ENCODE measurements at regions not wholly inside any gene's neighbourhood (a gene's known extent, or its start where the extent isn't known, plus 50 kb on each side); places are given as distances from the start of the nearest gene placed in this dataset.

- no peaks in the 10 kb centered on the region for H3K4me1 ChIP-seq
- 73% methylated on average over 15 of the region's 15 CpGs for WGBS
- no peak overlapping the region for H3K4me3 ChIP-seq
- H3K9me3 ChIP-seq: no peaks in the 10 kb centered on the region
- no peak overlapping the region for H3K27ac ChIP-seq
- H3K36me3 ChIP-seq: no peaks in the 10 kb centered on the region
- H3K27me3 ChIP-seq: peaks cover 15% of the 10 kb centered on the region
- TF ChIP-seq EP300 (IDR thresholded peaks at IDR 0.05) (no peak), CTCF (IDR thresholded peaks at IDR 0.05) (no peak), POLR2AphosphoS5 (IDR thresholded peaks at IDR 0.05) (no peak), POLR2A (IDR thresholded peaks at IDR 0.05) (no peak)
- no peak for DNase-seq (ENCODE audit: low spot score in 2 of 2)
Observed at GRCh38 chr11:116052603-116053547, 548.7 kb upstream of the CADM1 start.

GRCh38 chr11:116051494-116051893 lies 547.3 kb upstream of the CADM1 start:
- no peaks in the 10 kb centered on the region for H3K36me3 ChIP-seq
- no peak overlapping the region for H3K27ac ChIP-seq
- no peaks in the 10 kb centered on the region for H3K4me1 ChIP-seq
- 80% methylated on average over 7 of the region's 7 CpGs for WGBS
- peaks cover 15% of the 10 kb centered on the region for H3K27me3 ChIP-seq
- TF ChIP-seq CTCF (IDR thresholded peaks at IDR 0.05) (no peak), EP300 (IDR thresholded peaks at IDR 0.05) (no peak), POLR2A (IDR thresholded peaks at IDR 0.05) (no peak), POLR2AphosphoS5 (IDR thresholded peaks at IDR 0.05) (no peak)
- H3K9me3 ChIP-seq: no peaks in the 10 kb centered on the region
- no peak for DNase-seq (ENCODE audit: low spot score in 2 of 2)
- no peak overlapping the region for H3K4me3 ChIP-seq

GRCh38 chr11:116049383-116049782 lies 545.2 kb upstream of the CADM1 start:
- no peaks in the 10 kb centered on the region for H3K36me3 ChIP-seq
- H3K9me3 ChIP-seq: no peaks in the 10 kb centered on the region
- H3K27me3 ChIP-seq: peaks cover 15% of the 10 kb centered on the region
- DNase-seq (ENCODE audit: low spot score in 2 of 2): no peak
- WGBS: 31% methylated on average over 1 of the region's 1 CpG
- H3K4me3 ChIP-seq: no peak overlapping the region
- H3K27ac ChIP-seq: no peak overlapping the region
- no peaks in the 10 kb centered on the region for H3K4me1 ChIP-seq
- TF ChIP-seq EP300 (IDR thresholded peaks at IDR 0.05) (no peak), CTCF (IDR thresholded peaks at IDR 0.05) (no peak), POLR2A (IDR thresholded peaks at IDR 0.05) (no peak), POLR2AphosphoS5 (IDR thresholded peaks at IDR 0.05) (no peak)

- WGBS: 98% methylated on average over 6 of the region's 6 CpGs
- TF ChIP-seq POLR2AphosphoS5 (IDR thresholded peaks at IDR 0.05): no peak
- TF ChIP-seq POLR2A (IDR thresholded peaks at IDR 0.05): no peak
- TF ChIP-seq CTCF (IDR thresholded peaks at IDR 0.05): no peak
- no peak for TF ChIP-seq EP300 (IDR thresholded peaks at IDR 0.05)
- no peak for DNase-seq (ENCODE audit: low spot score in 2 of 2)
- H3K9me3 ChIP-seq: no peaks in the 10 kb centered on the region
- no peaks in the 10 kb centered on the region for H3K36me3 ChIP-seq
- no peak overlapping the region for H3K4me3 ChIP-seq
- H3K27ac ChIP-seq: no peak overlapping the region
- peaks cover 6% of the 10 kb centered on the region for H3K27me3 ChIP-seq
- H3K4me1 ChIP-seq: no peaks in the 10 kb centered on the region
Observed at GRCh38 chr11:116046127-116046526, 541.9 kb upstream of the CADM1 start.

- Histone ChIP-seq H3K4me1 (no peaks in the 10 kb centered on the region), H3K27me3 (peaks cover 2% of the 10 kb centered on the region), H3K9me3 (no peaks in the 10 kb centered on the region), H3K36me3 (no peaks in the 10 kb centered on the region), H3K27ac (no peak overlapping the region), H3K4me3 (no peak overlapping the region)
- TF ChIP-seq POLR2A (IDR thresholded peaks at IDR 0.05) (no peak), CTCF (IDR thresholded peaks at IDR 0.05) (no peak), POLR2AphosphoS5 (IDR thresholded peaks at IDR 0.05) (no peak), EP300 (IDR thresholded peaks at IDR 0.05) (no peak)
- 70% methylated on average over 10 of the region's 10 CpGs for WGBS
- no peak for DNase-seq (ENCODE audit: low spot score in 2 of 2)
Observed at GRCh38 chr11:116044941-116045340, 540.7 kb upstream of the CADM1 start.

All from suprapubic skin (tissue), 4 donors.